ENCODE measurements at regions not wholly inside any gene's neighbourhood (a gene's known extent, or its start where the extent isn't known, plus 50 kb on each side); places are given as distances from the start of the nearest gene placed in this dataset.

- in situ Hi-C loops (cut with MboI; ENCODE audit: low sequenced_read_pairs) (no loop called here), dilution Hi-C loops (cut with HindIII; ENCODE audit: low sequenced_read_pairs, unreplicated experiment) (no loop called here), intact Hi-C loops (cut with micrococcal nuclease) (no loop called here)
- Histone ChIP-seq H3K56ac (ENCODE audit: extremely low read depth, insufficient read depth, low read length) (no peak overlapping the region), H3K9me1 (ENCODE audit: insufficient read depth, low read length) (no peaks in the 10 kb centered on the region), H4K5ac (ENCODE audit: low read depth, low read length) (no peak overlapping the region), H2BK120ac (ENCODE audit: low read depth, low read length) (no peak overlapping the region), H4K8ac (ENCODE audit: low read depth in 2 of 2, low read length in 2 of 2) (no peak overlapping the region), H3K23ac (ENCODE audit: low read depth, low read length) (no peak overlapping the region), H3K14ac (replicated peaks; ENCODE audit: low read depth, low read length) (0 out of 2 replicates have a peak overlapping the region, but pooled peaks have one; percentile 8), H2BK15ac (ENCODE audit: low read depth, low read length) (no peak overlapping the region), H2AFZ (replicated peaks; ENCODE audit: low read length, poor library complexity) (peak overlapping the region; percentile 8), H3K9ac (ENCODE audit: low read depth, low read length) (no peak overlapping the region), H3K79me1 (ENCODE audit: low read depth in 1 of 2, low read length in 2 of 2) (no peaks in the 10 kb centered on the region), H3K9me3 (ENCODE audit: control insufficient read depth, insufficient read depth, low read length) (no peaks in the 10 kb centered on the region), H2AK9ac (replicated peaks; ENCODE audit: low read depth, low read length, poor library complexity) (no peak overlapping the region), H3K27ac (ENCODE audit: insufficient read depth, low read length) (no peak overlapping the region), H2AK5ac (ENCODE audit: low read depth, low read length) (no peak overlapping the region), H3K4me3 (ENCODE audit: insufficient read depth, low read depth, low read length) (no peak overlapping the region), H2BK5ac (ENCODE audit: low read depth, low read length, poor library complexity, severe bottlenecking) (no peak overlapping the region), H4K20me1 (ENCODE audit: insufficient read depth, low read length) (no peaks in the 10 kb centered on the region), H3K36me3 (ENCODE audit: control insufficient read depth, insufficient read depth, low read length) (no peaks in the 10 kb centered on the region), H3K27me3 (ENCODE audit: control insufficient read depth, insufficient read depth, low read length) (no peaks in the 10 kb centered on the region), H2BK20ac (ENCODE audit: low read depth, low read length) (no peak overlapping the region), H3K18ac (ENCODE audit: low read depth, low read length) (no peak overlapping the region), H3K4me2 (ENCODE audit: low read depth, low read length) (no peak overlapping the region), H3K4me1 (ENCODE audit: control insufficient read depth, insufficient read depth, low read length) (no peaks in the 10 kb centered on the region), H4K91ac (ENCODE audit: insufficient read depth, low read depth, low read length) (no peak overlapping the region), H3K4ac (ENCODE audit: low read depth, low read length) (no peak overlapping the region)
- DNase-seq (no peak), ATAC-seq (ENCODE audit: low read depth) (no peak)
- POLR2A ChIA-PET (ENCODE audit: unreplicated experiment): no interaction called here
- 12% methylated on average over 3 of the region's 3 CpGs; no CpG with 5 or more reads in 1 of the 2 experiments for WGBS, 2 experiments (ENCODE audit: extremely low coverage in 2 of 2, insufficient read length in 1 of 2)
- no TSS peak for BruUV-seq (replicated peaks)
- CTCF ChIA-PET: no interaction called here
- TF ChIP-seq RFX5 (IDR thresholded peaks at IDR 0.05; ENCODE audit: low read depth, low read length) (no peak), ELK1 (IDR thresholded peaks at IDR 0.05; ENCODE audit: borderline replicate concordance, low read depth, low read length) (no peak), BHLHE40 (IDR thresholded peaks at IDR 0.05; ENCODE audit: low read depth, low read length) (no peak), POLR2A (IDR thresholded peaks at IDR 0.05; ENCODE audit: low read depth, low read length) (no peak), CHD1 (IDR thresholded peaks at IDR 0.05; ENCODE audit: low read depth, low read length) (no peak), NFE2L2 (IDR thresholded peaks at IDR 0.05; ENCODE audit: low read depth, low read length) (no peak), MAZ (IDR thresholded peaks at IDR 0.05; ENCODE audit: borderline replicate concordance, low read depth, low read length) (no peak), MAFK (IDR thresholded peaks at IDR 0.05; ENCODE audit: low read depth, low read length) (no peak), RCOR1 (IDR thresholded peaks at IDR 0.05; ENCODE audit: insufficient replicate concordance, low read length) (no peak), RAD21 (IDR thresholded peaks at IDR 0.05; ENCODE audit: low read length) (no peak)
These were observed 118.8 kb downstream of the ATPSCKMT start for GRCh38 chr5:10130881-10131280.

Measured in IMR-90 (cell line).